ENCODE measurements at regions not wholly inside any gene's neighbourhood (a gene's known extent, or its start where the extent isn't known, plus 50 kb on each side); places are given as distances from the start of the nearest gene placed in this dataset.

GRCh38 chr12:76135456-76135855, 51.0 kb upstream of the NAP1L1 start:
- Histone ChIP-seq H2AFZ (ENCODE audit: low read depth, low read length) (no peak overlapping the region), H3K36me3 (ENCODE audit: insufficient read depth, low read length) (no peaks in the 10 kb centered on the region), H3K79me2 (replicated peaks; ENCODE audit: insufficient read depth, low read length) (no peaks in the 10 kb centered on the region), H3K27me3 (ENCODE audit: insufficient read depth, low read depth, low read length) (no peaks in the 10 kb centered on the region), H3K4me3 (ENCODE audit: low read length) (no peak overlapping the region), H3K9ac (ENCODE audit: low read length) (no peak overlapping the region), H3F3A (ENCODE audit: insufficient read depth, low read length, poor library complexity, severe bottlenecking) (no peaks in the 10 kb centered on the region), H3K4me2 (ENCODE audit: low read length) (no peak overlapping the region), H3K9me2 (ENCODE audit: insufficient read depth, low read length) (no peaks in the 10 kb centered on the region), H4K20me1 (ENCODE audit: insufficient read depth) (no peaks in the 10 kb centered on the region), H3K27ac (ENCODE audit: low read length) (no peak overlapping the region), H3K9me3 (ENCODE audit: low read length) (no peaks in the 10 kb centered on the region)
- no peak for TF ChIP-seq TAF1 (IDR thresholded peaks at IDR 0.05; ENCODE audit: low read depth)
- TF ChIP-seq EP300 (conservative IDR thresholded peaks at IDR 0.05; ENCODE audit: poor library complexity, severe bottlenecking), result no peak
- no peak for TF ChIP-seq MXI1 (conservative IDR thresholded peaks at IDR 0.05; ENCODE audit: poor library complexity, severe bottlenecking)
- no peak for TF ChIP-seq CTCF (IDR thresholded peaks at IDR 0.05; ENCODE audit: poor library complexity, severe bottlenecking)
- no peak for TF ChIP-seq RAD21 (conservative IDR thresholded peaks at IDR 0.05)
- TF ChIP-seq EZH2 (IDR thresholded peaks at IDR 0.05; ENCODE audit: borderline replicate concordance, insufficient read depth, low read length, poor library complexity, severe bottlenecking), result no peak
- no peak for TF ChIP-seq POLR2AphosphoS5 (IDR thresholded peaks at IDR 0.05)
- TF ChIP-seq REST (IDR thresholded peaks at IDR 0.05; ENCODE audit: borderline replicate concordance), result no peak
- TF ChIP-seq SMC3 (conservative IDR thresholded peaks at IDR 0.05; ENCODE audit: poor library complexity), result no peak

Small RNA genes lying in the stretch of these regions (small RNA-seq; reads per million reads assigned to genes)
- 0 reads per million in 3 experiments for gene RNU6-1271P

Measured in neural cell (in vitro differentiated cells).